ACHN (cell line): ENCODE measurements at regions not wholly inside any gene's neighbourhood (a gene's known extent, or its start where the extent isn't known, plus 50 kb on each side); places are given as distances from the start of the nearest gene placed in this dataset.

Source experiments
- DNase-seq: peaks from one replicate; pipeline ENCODE4 v3.0.0-alpha.2; 2015
- in situ Hi-C: cut with HindIII; loops from 2 replicates; pipeline ENCODE4 v1.10.0; 2017; ENCODE audit warnings: low sequenced_read_pairs, low pct_ligation_motif_present, low pct_unique_long_range_greater_than_20kb

DNA sequence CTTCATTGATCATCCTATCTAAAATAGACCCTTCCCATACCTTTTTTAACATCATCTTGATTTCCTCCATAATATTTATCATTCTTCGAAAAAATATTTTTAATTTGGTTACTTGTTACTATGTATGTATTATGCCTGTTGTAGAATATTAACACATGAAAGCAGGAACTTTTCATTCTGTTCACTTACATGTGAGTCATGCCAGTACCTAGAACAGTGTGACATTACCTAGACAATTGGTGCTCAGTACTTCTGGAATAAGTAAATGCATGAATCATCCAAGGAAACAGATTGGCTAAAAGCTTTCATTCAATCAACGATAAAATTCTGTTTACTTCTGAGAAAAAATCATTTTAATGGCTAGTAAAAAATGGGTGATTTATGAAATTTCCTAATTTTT, 76.4 kb downstream of the CXXC4 start:
- in situ Hi-C loops: no loop called here
- no peak for DNase-seq

DNA sequence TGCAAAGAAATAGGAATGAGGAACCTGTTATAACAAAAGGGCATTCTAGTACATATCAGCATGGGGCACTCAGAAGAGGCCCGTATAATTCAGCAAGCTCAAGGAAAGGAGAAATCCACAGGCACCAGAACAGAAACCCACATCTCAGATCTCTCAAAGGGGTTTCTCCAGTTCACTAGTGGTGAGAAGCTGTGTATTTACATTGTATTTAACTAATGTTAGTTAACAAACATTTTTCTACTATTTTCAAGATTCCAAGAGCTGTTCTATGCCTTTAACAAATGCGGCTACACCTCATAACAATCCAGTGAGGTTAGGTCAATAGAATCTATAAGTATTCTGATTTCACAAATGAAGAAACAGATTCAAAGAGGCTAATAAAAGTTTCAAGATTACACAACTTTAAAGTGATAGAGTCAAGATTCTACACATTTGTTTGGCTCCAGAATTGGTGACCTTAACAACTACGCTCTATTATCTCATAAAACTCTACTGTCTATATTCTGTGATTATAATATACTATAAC, 77.3 kb downstream of the CXXC4 start:
- DNase-seq: no peak
- in situ Hi-C loops: no loop called here

DNA sequence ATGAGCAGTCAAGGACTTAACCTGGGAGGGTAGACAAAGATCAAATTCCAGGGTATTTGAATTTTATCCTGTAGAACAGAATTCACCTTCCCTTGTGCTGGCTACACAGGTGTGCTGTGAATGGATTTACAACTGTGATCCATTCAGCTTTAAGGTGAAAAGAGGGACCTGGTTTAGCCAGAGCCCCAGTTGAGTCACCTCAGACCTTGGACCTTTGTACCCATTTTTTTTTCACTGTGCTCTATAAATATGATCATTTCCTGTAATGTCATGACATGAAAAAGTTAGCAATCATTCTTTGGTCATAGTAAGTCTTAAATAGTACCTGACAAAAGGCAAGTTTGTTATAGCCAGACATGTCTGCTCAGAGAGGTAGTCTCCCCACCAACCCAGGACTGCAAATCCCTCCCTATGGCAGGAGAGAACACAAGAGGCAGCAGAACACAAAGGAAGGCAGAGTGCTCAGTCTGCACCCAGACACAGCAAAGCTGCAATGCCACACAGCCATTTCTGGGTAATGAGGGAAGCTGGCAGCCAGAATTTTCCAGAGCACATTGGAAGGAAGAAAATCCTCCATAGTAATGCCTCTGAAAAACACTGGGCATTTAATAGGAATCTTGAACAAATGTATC, 77.9 kb downstream of the CXXC4 start:
- no peak for DNase-seq
- in situ Hi-C loops: no loop called here

DNA sequence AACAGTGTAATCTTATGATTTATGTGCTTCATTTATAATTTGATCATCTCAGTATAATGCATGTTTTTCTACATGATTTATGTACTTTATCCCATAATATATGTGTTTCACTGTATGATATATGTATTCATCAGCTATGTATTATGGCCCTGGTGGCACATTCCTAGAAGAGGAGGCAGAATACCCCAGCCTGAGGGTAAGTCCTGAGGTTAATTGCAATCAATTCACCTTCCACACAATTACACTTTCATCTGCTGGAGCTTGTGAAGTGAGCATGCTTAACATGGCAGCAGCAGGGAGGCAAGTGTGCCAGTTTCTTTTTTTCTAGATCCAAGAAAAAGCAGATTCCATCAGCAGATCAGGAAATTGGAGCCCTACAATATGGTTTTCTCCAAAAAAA, 81.2 kb downstream of the CXXC4 start:
- no peak for DNase-seq
- in situ Hi-C loops: no loop called here

DNA sequence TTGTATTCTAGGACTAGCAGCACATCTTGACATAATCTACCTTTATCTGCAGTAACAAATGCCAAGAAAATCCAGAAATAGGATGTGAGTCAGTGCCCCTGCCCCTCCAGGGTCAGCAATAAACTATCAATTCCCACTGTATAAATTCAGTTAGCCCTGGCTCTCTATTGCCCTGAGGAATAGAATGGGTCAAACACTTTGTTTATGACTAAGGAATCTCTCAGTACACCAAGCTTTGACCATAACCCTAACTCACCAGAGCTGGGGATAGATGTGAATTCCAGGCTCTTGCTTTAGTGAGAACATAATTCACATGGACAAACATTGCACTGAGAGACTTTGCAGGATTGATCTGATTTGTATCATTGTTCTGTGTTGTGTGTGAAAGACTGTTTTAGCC, 82.3 kb downstream of the CXXC4 start:
- in situ Hi-C loops: no loop called here
- no peak for DNase-seq

DNA sequence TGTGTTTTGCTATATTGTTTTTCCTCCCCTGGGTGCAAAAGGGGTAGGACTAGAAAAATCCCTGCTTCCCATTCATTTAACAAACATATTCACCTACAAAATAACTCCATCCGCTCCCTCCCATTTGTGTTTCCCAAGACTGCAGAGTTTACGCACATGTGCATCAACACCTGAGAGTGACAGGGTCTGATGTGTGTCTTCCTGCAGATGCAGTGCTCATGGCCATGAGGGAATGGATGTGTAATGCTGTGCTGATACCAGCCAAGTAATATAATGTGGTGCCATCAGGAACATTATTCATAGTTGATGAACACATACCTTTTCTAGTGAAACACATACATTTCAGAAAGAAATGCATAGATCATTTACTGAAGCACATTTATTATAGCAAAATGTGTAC, 83.2 kb downstream of the CXXC4 start:
- in situ Hi-C loops: no loop called here
- no peak for DNase-seq

DNA sequence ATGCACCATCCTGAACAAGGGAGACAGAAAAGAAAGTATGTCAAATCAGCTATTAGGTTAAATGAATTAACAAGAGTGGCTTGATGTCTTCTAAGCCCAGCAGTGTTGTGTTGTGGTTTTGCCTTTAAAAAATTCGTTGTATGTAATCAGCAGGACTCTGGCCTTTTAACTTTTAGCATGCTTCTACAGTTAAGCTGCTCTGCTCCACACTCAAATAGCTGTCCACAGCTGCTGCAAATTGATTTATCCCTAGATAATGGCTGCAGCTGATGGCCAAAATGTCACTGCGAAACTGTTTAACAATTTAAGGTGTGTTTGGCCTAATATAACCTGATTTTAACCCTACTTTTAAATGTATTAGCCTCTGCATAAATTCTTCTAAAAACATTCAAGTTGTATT, 85.8 kb downstream of the CXXC4 start:
- DNase-seq: no peak
- in situ Hi-C loops: no loop called here

DNA sequence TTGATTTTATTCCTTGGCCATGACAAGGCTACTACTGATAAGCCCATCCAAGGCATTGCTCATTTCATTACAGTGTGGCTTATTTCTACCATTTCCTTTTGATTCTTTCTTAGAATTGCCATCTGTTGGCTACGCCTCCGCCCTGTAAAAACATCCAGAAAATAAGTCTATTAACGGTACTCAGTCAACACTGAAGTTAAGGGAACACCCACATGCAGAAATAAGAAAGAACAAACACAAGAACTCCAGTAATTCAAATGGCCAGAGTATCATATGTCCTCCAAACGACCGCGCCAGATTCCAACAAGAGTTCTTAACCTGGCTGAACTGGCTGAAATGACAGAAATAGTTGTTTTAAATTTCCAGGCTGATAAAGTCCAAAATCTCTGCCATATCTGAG, 90.3 kb downstream of the CXXC4 start:
- in situ Hi-C loops: no loop called here
- no peak for DNase-seq

DNA sequence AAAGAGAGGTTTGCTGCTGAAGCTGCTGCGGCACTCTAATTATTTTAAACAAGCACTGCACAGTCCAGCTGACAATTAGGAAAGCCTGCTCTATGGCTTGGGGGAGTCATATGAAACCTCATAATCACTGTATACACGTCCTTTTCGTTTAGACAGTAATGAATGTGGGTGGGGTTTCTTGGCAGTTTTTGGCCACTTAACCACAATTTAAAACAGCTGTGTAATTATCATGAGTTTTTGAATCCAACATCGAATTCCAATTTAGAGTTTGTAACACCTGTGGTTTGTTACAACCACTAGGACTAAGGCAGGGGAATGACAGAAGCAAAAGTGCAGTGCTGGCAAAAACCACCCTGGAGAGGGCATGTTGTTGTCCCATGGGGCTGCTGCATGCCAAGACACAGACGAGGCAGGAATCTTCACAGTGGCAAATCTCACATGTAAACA, 99.5 kb downstream of the CXXC4 start:
- in situ Hi-C loops: no loop called here
- no peak for DNase-seq

DNA sequence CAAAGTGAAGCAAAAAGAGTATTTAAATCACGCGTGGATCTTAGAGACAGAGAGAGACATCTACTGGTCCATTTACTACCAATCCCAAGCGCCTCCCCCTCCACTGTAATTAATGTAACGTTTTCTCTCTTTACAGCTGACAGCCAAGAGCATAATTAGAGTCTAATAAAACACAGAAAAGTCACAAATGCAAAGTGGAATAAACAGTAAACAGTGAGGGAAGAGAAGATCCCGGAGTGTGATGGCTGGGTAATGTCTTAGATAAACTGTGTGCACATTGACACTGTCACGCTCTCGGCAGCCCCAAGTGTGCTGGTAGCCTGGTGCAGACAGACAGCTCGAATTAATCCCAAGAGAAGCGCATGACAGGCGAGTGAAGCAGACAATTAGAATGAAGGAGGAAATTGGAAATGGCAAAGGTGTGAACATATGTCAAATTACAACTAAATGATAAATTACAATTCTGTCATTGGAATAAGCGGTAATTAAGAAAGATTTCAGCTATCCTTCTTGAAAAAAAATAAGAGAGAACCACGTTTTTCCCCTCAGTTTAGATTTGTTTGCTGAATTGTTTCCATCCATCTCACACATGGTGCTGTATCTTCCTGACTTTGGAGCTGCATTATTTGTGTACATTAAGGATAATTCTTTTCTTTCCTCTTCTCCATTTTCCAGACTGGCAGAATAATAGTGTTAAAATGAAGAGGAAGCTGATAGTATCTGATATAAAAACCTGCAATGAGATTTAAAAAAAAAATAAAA, 100.1 kb downstream of the CXXC4 start:
- in situ Hi-C loops: no loop called here
- DNase-seq: no peak

DNA sequence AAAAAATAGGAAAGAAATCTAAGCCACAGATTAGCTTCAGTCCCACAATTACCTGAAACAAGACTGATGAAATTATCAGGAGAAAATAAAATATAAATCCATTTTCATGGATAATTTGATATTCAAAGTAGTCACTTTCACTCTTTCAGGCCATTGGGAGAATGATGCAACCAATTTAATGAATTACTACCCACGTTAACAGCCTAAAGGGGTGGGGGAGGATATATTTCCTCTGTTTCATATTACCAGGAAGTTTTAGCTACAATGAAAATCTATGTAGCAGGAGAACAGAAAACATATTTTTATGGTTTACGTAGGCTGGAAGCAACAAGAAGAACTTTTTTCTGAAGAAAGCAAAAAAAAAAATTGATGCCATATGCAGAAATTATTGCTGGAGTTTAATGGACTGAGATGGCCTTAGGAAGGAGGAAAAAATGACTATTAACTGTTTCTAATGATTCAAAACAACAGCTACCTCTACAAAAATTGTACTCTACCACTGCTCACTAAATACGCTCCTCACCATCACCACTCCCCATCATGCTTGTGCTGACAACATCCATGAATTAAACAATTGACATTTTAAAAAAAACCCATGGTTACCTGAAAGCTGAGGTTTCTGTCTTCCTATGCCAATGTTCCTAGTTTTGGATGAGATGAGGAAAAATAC, 100.9 kb downstream of the CXXC4 start:
- in situ Hi-C loops: no loop called here
- no peak for DNase-seq

DNA sequence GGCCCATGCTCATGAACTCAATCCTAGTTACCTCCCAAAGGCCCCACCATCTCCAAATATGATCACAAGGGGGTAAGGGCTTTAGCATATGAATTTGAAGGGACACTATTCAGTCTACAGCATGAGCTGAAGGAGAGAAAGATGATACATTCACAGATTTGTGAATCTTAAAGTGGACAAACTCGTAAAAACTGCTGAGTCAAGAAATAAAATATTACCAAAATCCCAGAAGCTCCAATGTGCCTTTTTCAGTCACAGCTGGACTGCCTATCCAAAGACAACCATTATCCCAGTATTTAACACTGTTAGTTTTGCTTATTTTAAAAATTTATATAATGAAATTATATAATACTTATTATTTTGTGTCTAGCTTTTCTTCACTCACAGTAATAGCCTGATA, 109.0 kb downstream of the CXXC4 start:
- no peak for DNase-seq
- in situ Hi-C loops: no loop called here

DNA sequence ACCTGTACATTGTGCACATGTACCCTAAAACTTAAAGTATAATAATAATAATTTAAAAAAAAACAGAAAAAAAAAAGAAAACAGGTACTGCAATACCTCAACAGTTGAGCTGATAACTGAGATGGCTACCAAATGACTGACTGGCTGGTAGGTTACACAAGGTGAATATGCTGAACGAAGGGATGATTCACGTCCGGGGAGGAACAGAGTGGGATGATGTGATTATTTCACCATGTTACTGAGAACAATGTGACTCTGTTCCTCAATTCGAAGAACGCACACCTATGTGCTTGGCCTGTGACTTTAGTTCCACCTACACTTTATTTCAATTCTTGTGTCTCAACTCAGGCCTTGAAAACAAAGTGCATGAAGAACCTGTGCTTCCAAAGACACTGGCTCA, 111.7 kb downstream of the CXXC4 start:
- DNase-seq: no peak

DNA sequence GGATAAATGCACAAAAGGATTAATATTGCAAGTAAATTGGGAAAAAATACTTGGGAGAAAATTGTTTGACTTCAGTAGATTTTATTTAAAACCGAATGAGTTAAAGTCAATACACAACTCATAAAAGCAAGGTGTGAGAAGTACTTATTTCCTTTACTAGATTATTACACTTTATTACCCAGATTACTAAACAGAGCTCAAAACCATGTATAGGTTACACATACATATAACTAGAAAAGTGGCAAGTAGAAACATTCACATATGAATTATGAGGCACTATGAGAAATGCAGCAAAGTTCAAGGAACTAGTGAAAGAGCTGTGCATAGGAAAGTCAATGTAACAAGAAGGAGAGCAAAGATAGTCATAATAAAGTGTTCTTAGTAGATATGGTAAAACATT, 113.0 kb downstream of the CXXC4 start:
- no peak for DNase-seq
- in situ Hi-C loops: no loop called here

More for the DNA sequence above, 111.7 kb downstream of the CXXC4 start:
- in situ Hi-C loops: no loop called here

DNA sequence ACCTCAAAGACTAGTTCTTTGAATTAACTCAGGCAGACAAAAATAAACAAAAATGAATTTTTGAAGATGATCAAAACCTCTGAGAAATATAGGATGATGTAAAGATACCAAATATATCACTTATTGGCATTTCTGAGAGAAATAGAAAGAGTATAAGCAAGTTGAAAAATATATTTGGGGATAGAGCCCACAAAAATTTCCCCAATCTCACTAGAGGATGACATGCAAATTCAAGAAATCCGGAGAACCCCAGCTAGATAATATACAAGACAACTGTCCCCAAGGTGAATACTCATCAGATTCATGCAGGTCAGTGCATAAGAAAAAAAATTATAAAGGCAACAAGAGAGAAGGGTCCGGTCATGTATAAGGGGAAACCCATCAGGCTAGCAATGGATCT, 129.1 kb downstream of the CXXC4 start:
- no peak for DNase-seq
- in situ Hi-C loops: no loop called here

DNA sequence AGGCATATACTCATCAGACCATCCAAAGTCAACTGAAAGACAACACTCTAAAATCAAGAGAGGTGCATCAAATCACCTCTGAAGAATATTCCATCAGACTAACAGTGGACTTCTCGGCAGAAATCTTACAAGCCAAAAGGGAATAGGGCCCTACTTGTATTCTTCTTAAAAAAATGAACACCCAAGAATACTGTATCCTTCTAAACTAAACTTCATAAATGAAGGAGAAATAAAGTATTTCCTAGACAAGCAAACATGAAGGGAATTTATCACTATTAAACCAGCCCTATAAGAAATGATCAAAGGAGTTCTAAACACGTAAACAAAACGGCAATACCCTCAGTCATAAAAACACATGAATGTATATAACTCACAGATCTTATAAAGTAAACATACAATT, 141.2 kb downstream of the CXXC4 start:
- in situ Hi-C loops: no loop called here
- DNase-seq: no peak

DNA sequence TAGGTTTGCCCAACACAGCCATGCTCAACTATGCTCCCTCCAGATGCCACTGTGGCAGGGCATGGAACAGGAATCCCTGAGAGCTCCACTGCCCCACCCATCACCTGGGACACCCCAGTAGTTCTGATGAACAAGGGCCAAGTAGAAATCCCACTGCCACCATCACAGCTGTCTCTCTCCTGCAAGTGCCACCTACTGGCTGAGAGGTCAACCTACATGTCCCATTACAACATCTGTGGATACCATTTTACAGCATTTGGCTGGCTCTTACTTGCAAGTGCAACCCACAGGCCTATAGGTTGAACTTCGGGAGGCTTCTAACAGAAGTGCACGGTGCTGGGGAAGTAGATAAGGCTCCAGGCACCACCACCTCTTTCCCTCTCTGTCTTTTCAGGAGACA, 142.5 kb downstream of the CXXC4 start:
- peak; percentile 29 for DNase-seq
- in situ Hi-C loops: no loop called here

DNA sequence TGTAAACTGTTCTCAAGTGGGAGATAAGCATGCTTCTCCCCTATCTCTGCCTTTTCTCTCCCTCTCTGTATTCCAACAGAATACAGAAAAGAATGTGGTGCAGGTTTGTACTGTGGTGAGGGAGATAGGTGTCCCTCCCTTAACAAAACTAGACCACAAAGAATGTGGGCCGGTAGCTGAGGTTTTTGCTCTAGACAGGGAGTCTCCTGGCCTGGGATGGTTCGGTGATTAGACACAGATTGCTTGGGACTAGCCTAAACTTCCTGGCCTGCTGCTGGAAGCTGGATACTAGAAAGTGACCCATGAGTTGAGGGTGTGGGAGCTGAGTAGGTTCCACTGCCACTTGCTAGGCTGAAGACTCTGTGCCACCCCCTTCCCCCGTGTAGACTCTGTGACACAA, 143.0 kb downstream of the CXXC4 start:
- no peak for DNase-seq
- in situ Hi-C loops: no loop called here

DNA sequence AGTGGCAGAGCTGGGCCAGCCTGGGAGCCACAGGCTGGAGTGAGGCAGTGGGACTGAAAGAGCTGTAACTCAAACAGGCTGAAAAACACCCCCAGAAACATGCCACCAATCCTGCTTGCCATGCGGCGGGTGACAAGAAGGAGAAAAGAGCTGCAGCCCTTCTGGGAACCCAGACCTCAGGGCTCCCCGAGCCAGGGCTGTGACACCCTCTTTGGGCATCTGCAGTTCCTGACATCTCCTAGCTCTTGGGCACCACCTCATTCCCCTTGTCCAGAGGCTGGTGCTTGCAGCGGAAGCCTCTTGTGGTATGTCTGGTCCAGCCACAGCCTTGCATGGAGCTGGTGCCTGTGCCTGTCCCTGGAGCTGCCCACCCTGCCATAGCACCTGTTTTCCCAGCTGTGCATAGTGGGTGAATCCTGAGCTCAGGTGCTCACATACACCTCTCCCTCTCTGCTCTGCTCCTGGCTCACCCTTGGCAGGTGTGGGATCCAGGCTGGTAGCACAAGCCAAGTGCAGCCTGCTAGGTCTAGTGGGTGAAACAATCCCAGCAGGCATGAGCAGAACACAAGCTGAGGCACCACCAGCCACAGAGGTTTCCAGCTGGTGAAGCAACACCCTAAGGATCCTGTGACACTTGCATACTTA, 149.0 kb downstream of the CXXC4 start:
- no peak for DNase-seq

More for the DNA sequence above, 149.0 kb downstream of the CXXC4 start:
- in situ Hi-C loops: no loop called here
